ENCODE measurements at regions not wholly inside any gene's neighbourhood (a gene's known extent, or its start where the extent isn't known, plus 50 kb on each side); places are given as distances from the start of the nearest gene placed in this dataset.
"Not testable (repeated sequence)": the region's sequence is repeated elsewhere in the genome, so short reads cannot be mapped to it uniquely, and the experiment has no call there.

DNA sequence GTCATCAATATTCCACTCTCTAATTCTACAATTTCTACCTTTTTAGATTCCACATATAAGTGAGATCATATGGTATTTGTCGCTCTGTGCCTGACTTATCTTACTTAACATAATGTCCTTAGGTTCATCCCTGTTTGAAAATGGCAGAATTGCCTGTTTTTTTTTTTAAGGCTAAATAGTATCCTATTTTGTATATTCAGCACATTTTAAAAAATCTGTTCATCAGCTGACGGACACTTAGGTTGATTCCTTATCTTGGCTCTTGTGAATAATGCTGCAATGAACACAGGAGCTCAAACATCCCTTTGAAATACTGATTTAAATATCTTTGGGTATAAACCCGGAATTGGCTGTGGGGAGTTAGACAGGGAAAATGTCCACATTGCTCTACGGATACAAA, 326.7 kb upstream of the THBS1 start:
- Histone ChIP-seq H3K9me3 (no peaks in the 10 kb centered on the region), H3K27me3 (no peaks in the 10 kb centered on the region), H3K4me3 (no peak overlapping the region), H3K27ac (no peak overlapping the region), H3K36me3 (no peaks in the 10 kb centered on the region), H3K4me1 (no peaks in the 10 kb centered on the region)
- in situ Hi-C loops (cut with MboI; ENCODE audit: low sequenced_read_pairs in 4 of 4) (no loop called here), intact Hi-C loops (cut with DNase I; ENCODE audit: low total_unique reads) (no loop called here)
- ATAC-seq (no peak), DNase-seq (no peak)
- no peak for TF ChIP-seq POLR2A (IDR thresholded peaks at IDR 0.05)
- TF ChIP-seq, protein P1, sequence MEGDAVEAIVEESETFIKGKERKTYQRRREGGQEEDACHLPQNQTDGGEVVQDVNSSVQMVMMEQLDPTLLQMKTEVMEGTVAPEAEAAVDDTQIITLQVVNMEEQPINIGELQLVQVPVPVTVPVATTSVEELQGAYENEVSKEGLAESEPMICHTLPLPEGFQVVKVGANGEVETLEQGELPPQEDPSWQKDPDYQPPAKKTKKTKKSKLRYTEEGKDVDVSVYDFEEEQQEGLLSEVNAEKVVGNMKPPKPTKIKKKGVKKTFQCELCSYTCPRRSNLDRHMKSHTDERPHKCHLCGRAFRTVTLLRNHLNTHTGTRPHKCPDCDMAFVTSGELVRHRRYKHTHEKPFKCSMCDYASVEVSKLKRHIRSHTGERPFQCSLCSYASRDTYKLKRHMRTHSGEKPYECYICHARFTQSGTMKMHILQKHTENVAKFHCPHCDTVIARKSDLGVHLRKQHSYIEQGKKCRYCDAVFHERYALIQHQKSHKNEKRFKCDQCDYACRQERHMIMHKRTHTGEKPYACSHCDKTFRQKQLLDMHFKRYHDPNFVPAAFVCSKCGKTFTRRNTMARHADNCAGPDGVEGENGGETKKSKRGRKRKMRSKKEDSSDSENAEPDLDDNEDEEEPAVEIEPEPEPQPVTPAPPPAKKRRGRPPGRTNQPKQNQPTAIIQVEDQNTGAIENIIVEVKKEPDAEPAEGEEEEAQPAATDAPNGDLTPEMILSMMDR (IDR thresholded peaks at IDR 0.05 in 4 of 5, conservative IDR thresholded peaks at IDR 0.05 in 1 of 5) = no peak

DNA sequence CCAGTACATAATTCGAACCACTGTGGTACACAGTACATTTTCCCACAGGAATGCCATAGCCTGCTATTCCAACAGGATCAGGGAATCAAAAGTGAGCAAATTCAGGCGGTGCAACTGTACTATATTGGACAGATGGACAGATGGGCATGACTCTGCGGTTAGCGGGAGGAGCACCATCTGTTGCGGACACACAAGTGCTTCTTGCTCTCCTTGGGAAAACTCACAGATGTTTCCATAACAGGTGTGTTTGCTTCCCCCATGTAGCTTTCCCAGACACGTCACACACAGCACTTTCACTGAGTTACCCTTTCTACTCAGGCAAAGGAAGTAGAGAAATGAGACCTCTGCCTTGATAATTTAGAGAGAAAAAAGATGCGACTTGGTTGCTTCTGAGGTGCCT, 325.1 kb upstream of the THBS1 start:
- TF ChIP-seq, protein P1 (IDR thresholded peaks at IDR 0.05 in 4 of 5, conservative IDR thresholded peaks at IDR 0.05 in 1 of 5) = no peak
- no peak for TF ChIP-seq POLR2A (IDR thresholded peaks at IDR 0.05)
- in situ Hi-C loops (cut with MboI; ENCODE audit: low sequenced_read_pairs in 4 of 4) = no loop called here
- Histone ChIP-seq H3K9me3 (no peaks in the 10 kb centered on the region), H3K4me3 (no peak overlapping the region), H3K36me3 (no peaks in the 10 kb centered on the region), H3K4me1 (no peaks in the 10 kb centered on the region), H3K27ac (no peak overlapping the region), H3K27me3 (no peaks in the 10 kb centered on the region)
- ATAC-seq (no peak), DNase-seq (no peak)
- intact Hi-C loops (cut with DNase I; ENCODE audit: low total_unique reads) = no loop called here

GRCh38 chr15:39260391-39260790, 320.5 kb upstream of the THBS1 start:
- Histone ChIP-seq H3K27ac (no peak overlapping the region), H3K36me3 (no peaks in the 10 kb centered on the region), H3K4me1 (no peaks in the 10 kb centered on the region), H3K27me3 (no peaks in the 10 kb centered on the region), H3K4me3 (no peak overlapping the region), H3K9me3 (no peaks in the 10 kb centered on the region)
- TF ChIP-seq POLR2A (IDR thresholded peaks at IDR 0.05) = no peak
- TF ChIP-seq, protein P1 (IDR thresholded peaks at IDR 0.05 in 4 of 5, conservative IDR thresholded peaks at IDR 0.05 in 1 of 5) = no peak
- in situ Hi-C loops (cut with MboI; ENCODE audit: low sequenced_read_pairs in 4 of 4) (no loop called here), intact Hi-C loops (cut with DNase I; ENCODE audit: low total_unique reads) (no loop called here)
- no peak for DNase-seq
- no peak for ATAC-seq

GRCh38 chr15:39260791-39261190, 320.1 kb upstream of the THBS1 start:
- Histone ChIP-seq H3K27me3 (no peaks in the 10 kb centered on the region), H3K4me1 (no peaks in the 10 kb centered on the region), H3K4me3 (no peak overlapping the region), H3K9me3 (no peaks in the 10 kb centered on the region), H3K27ac (no peak overlapping the region), H3K36me3 (no peaks in the 10 kb centered on the region)
- intact Hi-C loops (cut with DNase I; ENCODE audit: low total_unique reads) (no loop called here), in situ Hi-C loops (cut with MboI; ENCODE audit: low sequenced_read_pairs in 4 of 4) (no loop called here)
- ATAC-seq (no peak), DNase-seq (no peak)
- TF ChIP-seq, protein P1 (IDR thresholded peaks at IDR 0.05 in 4 of 5, conservative IDR thresholded peaks at IDR 0.05 in 1 of 5) = no peak
- TF ChIP-seq POLR2A (IDR thresholded peaks at IDR 0.05) = no peak

DNA sequence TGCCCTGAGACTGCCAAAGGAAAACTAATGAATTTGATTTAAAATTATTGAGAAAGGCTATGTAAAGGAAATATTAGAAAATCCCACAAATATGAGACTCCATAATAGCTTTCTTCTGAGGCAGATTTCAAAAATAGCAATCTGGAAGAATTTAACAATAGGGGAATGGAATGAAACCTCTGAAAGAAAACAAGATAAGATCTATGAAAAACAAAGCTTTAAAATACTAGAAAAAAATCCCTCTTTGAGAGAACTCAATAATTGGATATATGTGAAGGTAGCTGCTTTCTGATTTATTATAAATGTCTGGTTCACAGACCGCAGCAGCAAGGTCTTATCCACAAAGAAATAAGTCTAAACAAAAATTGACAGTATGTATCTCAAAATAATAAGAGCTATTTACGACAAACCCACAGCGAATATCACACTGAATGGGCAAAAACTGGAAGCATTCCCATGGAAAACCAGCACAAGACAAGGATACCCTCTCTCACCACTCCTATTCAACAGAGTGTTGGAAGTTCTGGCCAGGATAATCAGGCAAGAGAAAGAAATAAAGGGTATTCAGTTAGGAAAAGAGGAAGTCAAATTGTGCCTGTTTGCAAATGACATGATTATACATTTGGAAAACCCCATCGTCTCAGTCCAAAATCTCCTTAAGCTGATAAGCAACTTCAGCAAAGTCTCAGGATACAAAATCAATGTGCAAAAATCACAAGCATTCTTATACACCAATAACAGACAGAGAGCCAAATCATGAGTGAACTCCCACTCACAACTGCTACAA, 319.3 kb upstream of the THBS1 start:
- H3K9me3 ChIP-seq; H3K27me3 ChIP-seq; H3K4me3 ChIP-seq; H3K27ac ChIP-seq; ATAC-seq; intact Hi-C loops (cut with DNase I; ENCODE audit: low total_unique reads); in situ Hi-C loops (cut with MboI; ENCODE audit: low sequenced_read_pairs in 4 of 4); H3K36me3 ChIP-seq; H3K4me1 ChIP-seq; DNase-seq: not testable (repeated sequence)

DNA sequence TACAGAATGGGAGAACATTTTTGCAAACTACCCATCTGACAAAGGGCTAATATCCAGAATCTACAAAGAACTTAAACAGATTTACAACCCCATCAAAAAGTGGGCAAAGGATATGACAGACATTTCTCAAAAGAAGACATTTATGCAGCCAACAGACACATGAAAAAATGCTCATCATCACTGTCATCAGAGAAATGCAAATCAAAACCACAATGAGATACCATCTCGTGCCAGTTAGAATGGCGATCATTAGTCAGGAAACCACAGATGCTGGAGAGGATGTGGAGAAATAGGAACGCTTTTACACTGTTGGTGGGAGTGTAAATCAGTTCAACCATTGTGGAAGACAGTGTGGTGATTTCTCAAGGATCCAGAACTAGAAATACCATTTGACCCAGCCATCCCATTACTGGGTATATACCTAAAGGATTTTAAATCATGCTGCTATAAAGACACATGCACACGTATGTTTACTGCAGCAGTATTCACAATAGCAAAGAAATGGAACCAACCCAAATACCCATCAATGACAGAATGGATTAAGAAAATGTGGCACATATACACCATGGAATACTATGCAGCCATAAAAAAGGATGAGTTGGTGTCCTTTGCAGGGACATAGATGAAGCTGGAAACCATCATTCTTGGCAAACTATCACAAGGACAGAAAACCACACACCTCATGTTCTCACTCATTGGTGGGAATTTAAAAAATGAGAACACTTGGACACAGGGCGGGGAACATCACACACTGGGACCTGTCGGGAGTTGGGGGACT, 317.7 kb upstream of the THBS1 start:
- DNase-seq; in situ Hi-C loops (cut with MboI; ENCODE audit: low sequenced_read_pairs in 4 of 4); H3K4me3 ChIP-seq; H3K4me1 ChIP-seq; H3K9me3 ChIP-seq; H3K27me3 ChIP-seq; H3K27ac ChIP-seq; H3K36me3 ChIP-seq; ATAC-seq; intact Hi-C loops (cut with DNase I; ENCODE audit: low total_unique reads): not testable (repeated sequence)
